Endothelial cell of umbilical vein (primary cell): ENCODE measurements at regions not wholly inside any gene's neighbourhood (a gene's known extent, or its start where the extent isn't known, plus 50 kb on each side); places are given as distances from the start of the nearest gene placed in this dataset.

Experiments used
- BruUV-seq: library from RNA; stranded (reverse); fragments of 400-500 nt; replicated peaks from 2 replicates; lab custom pipeline; 2021; lab: Mats Ljungman, UMichigan
- CTCF ChIA-PET: fragments of 300-600, 350-600 bp; sonication (Branson Sonifier 250); formaldehyde crosslinking; loops from one replicate; lab custom pipeline; 2021; ENCODE audit warnings: antibody characterized with exemption, inconsistent platforms; lab: Charles Lee
- POLR2A ChIA-PET: fragments of 300-600, 350-600 bp; sonication (Branson Sonifier 250); formaldehyde crosslinking; loops from one replicate; lab custom pipeline; 2021; ENCODE audit warnings: antibody characterized with exemption, inconsistent platforms; lab: Charles Lee
- DNase-seq: peaks from one replicate; pipeline ENCODE4 v3.0.0-alpha.2; 2011; ENCODE audit warnings: low read depth, low spot score
- FAIRE-seq: peaks from 2 replicates; lab custom pipeline; 2011; peaks lifted over from hg19 to GRCh38; lab: Jason Lieb, UNC
- H2AFZ ChIP-seq: 2 replicates; pipeline ENCODE4 v1.6.0; 2012; ENCODE audit warnings: low read depth, low read length, control low read depth, inconsistent platforms
- H3K27ac ChIP-seq: 2 replicates; pipeline ENCODE4 v1.5.1; 2011; ENCODE audit warnings: low read depth, mild to moderate bottlenecking, control low read depth, low read length, moderate library complexity; ENCODE audit not compliant: insufficient read depth
- H3K27me3 ChIP-seq, 2 experiments: 2 replicates each; pipeline versions ENCODE4 v1.6.0 to v1.6.1; 2011; ENCODE audit warnings: low read length in 2 of 2, mixed read lengths in 1 of 2; ENCODE audit not compliant: control insufficient read depth in 2 of 2, insufficient read depth in 2 of 2
- H3K36me3 ChIP-seq, 2 experiments: 2 replicates in 1 of 2; 3 replicates in 1 of 2; pipeline ENCODE4 v1.5.1; 2011; ENCODE audit warnings: low read length in 2 of 2, mild to moderate bottlenecking in 1 of 2, moderate library complexity in 1 of 2; ENCODE audit not compliant: control insufficient read depth in 2 of 2, insufficient read depth in 2 of 2; ENCODE audit errors: extremely low read depth in 1 of 2
- H3K4me1 ChIP-seq: 3 replicates; pipeline ENCODE4 v1.5.1; 2011; ENCODE audit warnings: mild to moderate bottlenecking, low read length; ENCODE audit not compliant: control insufficient read depth, insufficient read depth; ENCODE audit errors: extremely low read depth
- H3K4me2 ChIP-seq: 2 replicates; pipeline ENCODE4 v1.6.1; 2011; ENCODE audit warnings: low read length, control low read depth, mixed read lengths; ENCODE audit not compliant: insufficient read depth
- H3K4me3 ChIP-seq, 3 experiments: fragments of 200-600 bp in 1 of 3; sonication (generic), shearing (Covaris generic) in 1 of 3; replicated peaks in 1 of 3; 2 replicates each; pipeline ENCODE4 v1.5.1; 2011 to 2016; ENCODE audit warnings: control low read depth in 3 of 3, low read length in 3 of 3, mild to moderate bottlenecking in 2 of 3, inconsistent platforms in 1 of 3, low read depth in 1 of 3, moderate library complexity in 1 of 3; ENCODE audit not compliant: insufficient read depth in 1 of 3
- H3K79me2 ChIP-seq: 2 replicates; pipeline ENCODE4 v1.6.0; 2012; ENCODE audit warnings: low read length, inconsistent platforms; ENCODE audit not compliant: control insufficient read depth, insufficient read depth
- H3K9ac ChIP-seq: replicated peaks from 2 replicates; pipeline ENCODE3; 2011; ENCODE audit warnings: low read length, control low read depth; ENCODE audit not compliant: insufficient read depth; ENCODE audit errors: extremely low read depth
- H3K9me1 ChIP-seq: replicated peaks from 3 replicates; pipeline ENCODE4 v1.6.0; 2011; ENCODE audit warnings: mild to moderate bottlenecking, low read length; ENCODE audit not compliant: control insufficient read depth, insufficient read depth; ENCODE audit errors: extremely low read depth
- H3K9me3 ChIP-seq: replicated peaks from 2 replicates; pipeline ENCODE4 v1.5.1; 2012; ENCODE audit warnings: low read length, inconsistent platforms; ENCODE audit not compliant: control insufficient read depth, insufficient read depth
- H4K20me1 ChIP-seq: replicated peaks from 2 replicates; pipeline ENCODE3; 2011; ENCODE audit warnings: mild to moderate bottlenecking, low read length; ENCODE audit not compliant: control insufficient read depth, insufficient read depth; ENCODE audit errors: extremely low read depth
- FOS ChIP-seq: IDR thresholded peaks from 2 replicates; pipeline ENCODE4 v1.6.1; 2011; ENCODE audit warnings: mild to moderate bottlenecking, low read length, moderate library complexity, borderline replicate concordance; ENCODE audit not compliant: insufficient read depth
- JUN ChIP-seq: IDR thresholded peaks from 2 replicates; pipeline ENCODE4 v1.6.1; 2011; ENCODE audit warnings: borderline replicate concordance, low read depth; ENCODE audit not compliant: insufficient read length, insufficient read depth
- MAX ChIP-seq: IDR thresholded peaks from 2 replicates; pipeline ENCODE4 v1.6.1; 2011; ENCODE audit not compliant: insufficient read depth, insufficient read length
- MYC ChIP-seq: IDR thresholded peaks from one replicate; pipeline ENCODE4 v1.6.1; 2011; ENCODE audit warnings: mild to moderate bottlenecking, low read depth, low read length
- POLR2AphosphoS5 ChIP-seq: IDR thresholded peaks from 2 replicates; pipeline ENCODE4 v1.6.1; 2012; ENCODE audit warnings: low read depth, mild to moderate bottlenecking, control low read depth, low read length, moderate library complexity; ENCODE audit not compliant: insufficient read depth
- dilution Hi-C: fragments of 300-500 bp; cut with MboI; formaldehyde crosslinking; loops from one replicate; pipeline ENCODE4 v1.15.0; 2019; ENCODE audit warnings: low sequenced_read_pairs; ENCODE audit not compliant: extremely low pct_ligation_motif_present
- intact Hi-C: fragments of 100-400 bp; cut with micrococcal nuclease; formaldehyde crosslinking; loops from one replicate; pipeline ENCODE4 v1.10.0; 2022

- intact Hi-C loops, result no loop called here
- dilution Hi-C loops, result no loop called here
- TF ChIP-seq POLR2AphosphoS5 (no peak), JUN (no peak)
- H3K4me1 ChIP-seq, result no peaks in the 10 kb centered on the region
- no peaks in the 10 kb centered on the region for H3K79me2 ChIP-seq
- CTCF ChIA-PET, result no interaction called here
- no peak overlapping the region for H3K27ac ChIP-seq
- no peak overlapping the region for H3K4me3 ChIP-seq
- H3K27me3 ChIP-seq, result peaks cover 0 to 2% of the 10 kb centered on the region in 2 experiments
- H3K36me3 ChIP-seq, result no peaks in the 10 kb centered on the region
- FAIRE-seq, result no peak
- H3K9ac ChIP-seq, result no peak overlapping the region
- BruUV-seq, result no TSS peak
- no peak overlapping the region for H3K4me2 ChIP-seq
- no peak overlapping the region for H2AFZ ChIP-seq
- H4K20me1 ChIP-seq, result no peaks in the 10 kb centered on the region
- no peaks in the 10 kb centered on the region for H3K9me3 ChIP-seq
- POLR2A ChIA-PET, result no interaction called here
- no peaks in the 10 kb centered on the region for H3K9me1 ChIP-seq
- no peak for DNase-seq
These were observed 68.1 kb upstream of the ATP2C1 start for GRCh38 chr3:130825762-130826299.

GRCh38 chr3:130826516-130827182 lies 67.2 kb upstream of the ATP2C1 start:
- Histone ChIP-seq H3K9me3 (no peaks in the 10 kb centered on the region), H4K20me1 (no peaks in the 10 kb centered on the region), H3K79me2 (no peaks in the 10 kb centered on the region), H3K27ac (no peak overlapping the region), H3K4me3 (no peak overlapping the region), H3K9me1 (no peaks in the 10 kb centered on the region), H3K4me1 (no peaks in the 10 kb centered on the region), H3K4me2 (no peak overlapping the region), H3K9ac (no peak overlapping the region), H3K36me3 (no peaks in the 10 kb centered on the region), H2AFZ (no peak overlapping the region), H3K27me3 (peaks cover under 1 to 4% of the 10 kb centered on the region in 2 experiments)
- intact Hi-C loops, result no loop called here
- no peak for FAIRE-seq
- no TSS peak for BruUV-seq
- ChIA-PET POLR2A (no interaction called here), CTCF (no interaction called here)
- no peak for DNase-seq
- no peak for TF ChIP-seq POLR2AphosphoS5
- no peak for TF ChIP-seq MAX
- no peak for TF ChIP-seq MYC
- no peak for TF ChIP-seq FOS
- dilution Hi-C loops, result no loop called here
